ENCODE measurements at regions not wholly inside any gene's neighbourhood (a gene's known extent, or its start where the extent isn't known, plus 50 kb on each side); places are given as distances from the start of the nearest gene placed in this dataset.

DNA sequence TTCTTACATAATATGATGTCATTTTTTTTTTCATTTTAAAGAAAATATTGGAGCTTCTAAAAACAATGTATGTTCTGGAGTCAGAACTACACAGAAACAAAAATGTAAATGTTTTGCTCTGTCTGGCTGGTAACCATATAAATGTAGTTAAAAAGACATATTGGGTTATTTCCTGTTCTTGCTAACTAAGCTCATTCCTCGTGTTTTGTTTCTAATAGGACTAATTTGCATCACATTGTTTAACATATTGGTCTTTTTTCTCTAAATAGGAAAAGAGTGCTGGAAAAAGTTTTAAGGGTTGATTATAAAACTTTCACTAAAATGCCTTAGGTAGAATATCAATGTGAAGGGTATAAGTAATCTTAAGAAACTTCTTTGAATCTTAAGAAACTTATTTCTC is 221.3 kb downstream of the SLC6A15 start:
- FAIRE-seq (no peak), DNase-seq (ENCODE audit: insufficient read length, low spot score) (no peak)

DNA sequence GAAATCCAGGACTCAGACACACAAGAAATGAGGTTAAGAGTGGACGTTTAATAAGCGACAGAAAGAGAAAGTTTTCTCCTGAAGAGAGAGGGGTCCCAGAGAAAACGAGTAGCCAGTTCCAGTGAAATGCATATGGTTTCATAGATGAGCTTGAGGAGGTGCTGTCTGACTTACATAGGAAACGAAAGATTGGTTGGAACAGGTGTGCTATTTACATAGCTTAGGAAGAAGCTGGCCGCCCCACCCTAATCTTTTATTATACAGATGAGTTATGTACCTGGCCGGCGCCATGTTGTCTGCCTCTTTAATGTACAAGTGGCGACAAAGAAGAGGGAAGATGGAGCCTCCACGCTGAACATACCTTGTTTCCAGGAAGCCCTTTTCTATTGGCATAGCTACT is 223.0 kb downstream of the SLC6A15 start:
- no peak for DNase-seq (ENCODE audit: insufficient read length, low spot score)
- no peak for FAIRE-seq

DNA sequence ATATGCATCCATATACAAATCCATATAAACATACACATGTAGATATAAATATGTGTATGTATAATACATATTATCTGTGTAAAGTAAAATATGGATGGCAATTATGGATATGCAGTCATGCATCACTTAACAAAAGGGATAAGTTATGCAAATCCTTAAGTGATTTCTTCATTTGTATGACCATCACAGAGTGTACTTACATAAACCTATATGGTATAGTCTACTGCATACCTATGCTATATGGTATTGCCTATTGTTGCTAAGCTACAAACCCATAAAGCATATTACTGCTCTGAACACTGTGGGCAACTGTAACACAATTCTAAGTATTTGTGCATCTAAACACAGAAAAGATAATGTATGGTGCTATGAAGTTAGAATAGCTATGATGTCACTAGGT is 227.2 kb downstream of the SLC6A15 start:
- no peak for DNase-seq (ENCODE audit: insufficient read length, low spot score)
- FAIRE-seq, result no peak

DNA sequence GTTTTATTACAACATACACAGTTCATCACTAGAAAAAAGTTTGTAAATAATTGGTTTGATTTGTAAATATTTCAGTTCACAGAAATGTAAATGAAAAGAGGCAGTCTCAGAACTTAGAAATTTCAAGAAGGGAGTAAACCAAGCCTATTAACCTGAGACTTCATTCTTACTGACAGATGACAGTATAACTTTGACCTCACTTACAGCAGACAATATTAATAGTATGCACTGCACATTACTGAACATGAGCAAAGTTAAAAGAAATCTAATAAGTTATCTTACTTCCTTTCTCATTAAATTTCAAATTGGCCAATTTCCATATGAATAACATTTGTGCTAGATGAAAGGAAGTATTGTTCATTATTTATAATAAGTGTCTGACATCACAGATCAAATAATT is 235.8 kb downstream of the SLC6A15 start:
- no peak for DNase-seq (ENCODE audit: insufficient read length, low spot score)
- no peak for FAIRE-seq

DNA sequence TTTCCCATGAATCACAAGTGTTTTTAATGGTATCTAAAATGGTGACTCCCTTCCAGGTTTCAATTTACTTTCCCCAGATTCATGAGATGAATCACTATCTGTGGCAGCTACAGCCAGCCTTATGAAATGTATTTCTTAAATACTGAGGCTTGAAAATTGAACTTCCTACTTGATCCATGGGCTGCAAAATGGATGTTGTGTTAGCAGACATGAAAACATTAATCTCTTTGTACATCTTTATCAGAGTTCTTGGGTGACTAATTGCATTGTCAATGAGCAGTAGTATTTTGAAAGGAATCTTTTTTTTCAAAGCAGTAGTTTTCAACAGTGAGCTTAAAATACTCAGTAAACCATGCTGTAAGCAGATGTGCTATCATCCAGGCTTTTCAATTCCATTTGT is 250.8 kb downstream of the SLC6A15 start:
- FAIRE-seq, result no peak

DNA sequence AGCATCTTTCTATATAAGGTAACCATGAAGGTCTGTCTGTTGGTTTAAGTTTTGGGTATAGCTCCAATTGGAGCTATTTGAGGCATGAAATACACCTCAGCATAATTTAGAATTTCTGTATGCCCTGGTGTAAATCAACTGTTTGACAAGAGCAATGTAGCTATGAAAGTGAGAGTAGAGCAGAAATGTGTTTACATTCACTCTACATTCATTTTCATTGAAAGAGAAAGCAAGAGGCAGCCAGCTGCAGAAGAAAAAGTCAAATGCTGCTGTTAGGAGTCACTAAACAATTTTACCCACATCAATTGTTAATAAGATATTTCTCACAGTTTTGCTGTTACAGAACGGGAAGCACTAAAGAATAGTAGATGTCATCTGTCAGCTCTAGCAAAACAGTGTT is 252.5 kb downstream of the SLC6A15 start:
- FAIRE-seq (no peak), DNase-seq (ENCODE audit: insufficient read length, low spot score) (no peak)

More for the DNA sequence above, 250.8 kb downstream of the SLC6A15 start:
- DNase-seq (ENCODE audit: insufficient read length, low spot score), result no peak

DNA sequence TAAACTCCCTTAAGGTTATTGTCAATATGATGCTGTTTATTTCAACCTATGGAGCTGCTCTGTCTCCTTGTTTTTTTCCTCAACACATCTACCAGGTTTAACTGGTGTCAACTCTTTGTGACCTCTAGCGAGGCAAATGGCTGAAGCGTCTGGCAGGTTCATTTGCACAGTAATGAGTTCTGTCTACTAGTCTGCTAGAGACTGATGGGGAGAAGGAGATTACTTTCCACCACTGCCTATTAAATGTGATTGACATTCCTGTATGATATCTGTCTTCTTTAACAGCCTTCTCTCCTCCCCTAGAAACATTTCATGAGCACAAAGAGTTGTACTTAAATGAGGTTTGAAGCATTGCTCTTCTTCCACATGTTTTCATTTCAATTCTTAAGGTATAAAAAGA is 253.7 kb downstream of the SLC6A15 start:
- FAIRE-seq (no peak), DNase-seq (ENCODE audit: insufficient read length, low spot score) (no peak)

DNA sequence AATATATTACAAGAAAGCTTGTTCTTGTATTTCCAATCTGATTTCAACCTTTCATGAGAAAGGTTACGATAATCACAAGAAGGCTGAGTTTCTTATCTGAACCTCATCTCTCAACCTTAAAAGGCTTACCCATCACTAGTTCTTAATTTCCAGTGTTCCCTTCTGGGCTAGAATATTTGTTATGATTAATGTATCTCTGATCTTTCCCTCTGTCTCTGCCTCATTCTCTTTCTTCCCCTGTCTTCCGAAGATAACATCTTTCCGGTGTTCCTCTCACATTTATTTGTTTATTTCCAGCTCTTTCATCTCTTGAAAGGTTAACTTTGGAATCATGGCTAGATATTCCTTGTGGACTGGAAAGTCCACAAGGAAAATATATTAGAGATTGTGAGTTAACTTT is 255.9 kb downstream of the SLC6A15 start:
- DNase-seq (ENCODE audit: insufficient read length, low spot score) (no peak), FAIRE-seq (no peak)

DNA sequence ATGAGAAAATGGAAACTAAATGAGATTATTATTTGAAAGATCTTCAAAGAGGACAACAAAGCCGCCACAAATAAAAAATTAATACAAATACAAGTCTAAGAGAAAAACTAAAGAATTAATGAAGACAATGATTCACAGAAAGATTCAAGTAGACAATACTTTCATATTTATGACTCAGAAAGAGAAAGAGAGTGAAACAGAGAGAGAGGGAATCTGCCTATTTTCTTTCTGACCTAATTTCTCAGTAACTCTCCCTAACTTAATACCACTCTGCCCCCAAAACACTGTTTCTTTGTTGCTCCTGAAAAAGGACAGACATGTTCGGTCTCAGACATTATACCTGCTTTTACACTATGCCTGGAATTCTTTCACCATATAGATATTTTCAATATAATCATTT is 259.1 kb downstream of the SLC6A15 start:
- FAIRE-seq (no peak), DNase-seq (ENCODE audit: insufficient read length, low spot score) (no peak)

DNA sequence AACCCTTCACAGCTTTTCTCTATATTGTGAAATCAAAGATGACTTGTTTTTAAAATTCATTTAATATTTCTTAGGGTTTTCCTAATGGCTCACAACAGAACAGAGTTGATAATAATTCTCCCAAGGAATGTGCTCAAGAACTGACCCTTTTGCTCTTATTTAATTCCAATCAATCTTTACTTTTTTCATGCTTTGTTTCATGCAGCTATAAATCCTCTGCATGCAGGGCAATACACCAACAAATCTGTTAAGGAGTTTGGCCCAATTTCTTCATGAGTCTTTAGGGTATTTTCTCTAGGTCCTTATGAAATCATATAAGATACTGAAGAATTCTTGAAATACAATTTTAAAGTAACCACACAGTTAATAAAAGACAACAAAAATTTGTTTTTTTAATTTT is 264.2 kb downstream of the SLC6A15 start:
- DNase-seq (ENCODE audit: insufficient read length, low spot score) (no peak), FAIRE-seq (no peak)

DNA sequence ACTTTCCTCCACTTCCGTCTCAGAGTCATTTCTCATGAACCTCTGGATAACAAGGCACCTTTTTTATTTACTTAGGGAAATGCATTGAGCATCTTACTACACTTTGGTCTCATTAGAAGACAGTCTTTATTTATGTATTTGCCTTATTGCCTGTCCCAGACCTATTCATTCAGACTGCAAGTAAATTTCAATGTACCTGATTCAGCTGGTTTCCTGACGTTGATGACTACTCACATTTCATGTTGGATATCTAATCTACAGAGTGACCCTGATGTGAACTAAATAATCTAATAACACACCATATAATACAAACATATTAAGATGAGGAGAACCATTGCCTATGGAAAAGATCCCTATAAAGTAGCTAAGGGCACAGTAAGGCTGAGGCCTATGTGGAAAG is 267.7 kb downstream of the SLC6A15 start:
- FAIRE-seq, result no peak
- no peak for DNase-seq (ENCODE audit: insufficient read length, low spot score)

DNA sequence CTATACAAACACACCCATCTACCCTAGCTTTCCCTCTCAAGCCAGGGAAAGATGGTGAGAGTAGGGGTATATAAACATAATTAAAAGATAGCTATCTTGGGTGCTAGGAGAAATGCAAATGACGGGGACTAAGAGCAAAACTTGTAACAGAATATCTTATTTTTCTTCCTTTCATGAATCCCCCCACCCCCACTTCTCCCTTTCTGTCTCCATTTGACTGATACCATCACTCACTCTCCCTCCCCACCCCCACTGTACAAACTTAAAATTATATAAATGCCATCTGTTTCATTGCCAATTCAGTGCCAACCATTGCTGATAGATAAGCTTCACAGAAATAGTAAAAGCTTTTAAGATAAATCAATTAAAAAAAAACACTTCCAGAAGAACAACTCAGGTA is 268.6 kb downstream of the SLC6A15 start:
- FAIRE-seq, result no peak
- no peak for DNase-seq (ENCODE audit: insufficient read length, low spot score)

DNA sequence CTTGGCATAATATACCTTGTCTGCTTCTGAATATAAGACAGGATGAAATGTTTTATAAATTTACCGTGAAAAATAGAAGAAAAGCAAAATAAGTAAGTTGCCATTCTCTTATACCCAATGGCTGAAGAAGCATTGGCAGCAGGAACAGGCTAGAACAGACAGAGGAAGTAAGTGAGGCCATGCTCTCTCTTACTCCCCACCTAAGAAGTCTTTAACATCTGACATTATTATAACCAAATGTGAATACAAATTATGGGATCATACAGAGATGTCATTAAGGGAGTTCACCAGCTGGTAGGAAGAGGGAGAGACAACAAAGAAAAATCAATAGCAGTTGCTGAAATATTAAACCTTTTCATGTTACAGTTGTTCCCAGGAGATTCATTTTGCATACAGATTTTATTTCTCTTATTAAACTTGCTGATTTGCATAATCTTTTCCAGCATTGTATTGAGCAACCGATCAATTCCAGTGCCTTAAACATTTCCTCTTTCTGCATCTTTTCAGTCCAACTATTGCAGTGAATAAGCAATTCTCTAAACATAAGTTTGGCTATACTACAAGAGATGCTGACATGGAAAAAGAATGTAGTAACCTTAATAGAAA is 270.6 kb downstream of the SLC6A15 start:
- FAIRE-seq, result no peak
- no peak for DNase-seq (ENCODE audit: insufficient read length, low spot score)

DNA sequence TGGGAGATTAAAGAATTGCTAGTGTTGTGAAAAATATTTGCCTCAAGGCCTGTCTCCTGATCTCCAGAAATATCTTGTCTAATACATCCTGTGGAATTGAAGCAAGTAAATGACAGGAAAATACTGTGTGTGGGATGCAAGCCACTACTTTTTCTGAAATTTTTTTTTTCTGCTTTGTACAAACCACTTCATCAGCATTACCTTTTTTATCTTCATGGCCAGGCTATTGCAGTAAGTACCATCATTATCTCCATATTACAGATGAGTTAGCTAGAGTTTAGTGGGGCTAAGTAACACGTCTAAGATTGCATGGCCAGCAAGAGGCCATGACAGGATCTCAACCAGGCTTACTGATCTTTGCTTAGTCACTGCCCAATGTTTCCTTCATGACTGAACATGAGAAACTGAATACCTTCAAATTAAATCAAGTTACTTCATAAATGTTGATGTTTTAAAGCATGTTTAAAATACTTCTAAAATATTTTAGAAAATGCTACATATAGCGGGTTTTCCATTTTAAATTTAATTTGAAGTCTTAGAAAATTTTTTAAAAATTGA is 273.7 kb downstream of the SLC6A15 start:
- DNase-seq (ENCODE audit: insufficient read length, low spot score) (no peak), FAIRE-seq (no peak)

DNA sequence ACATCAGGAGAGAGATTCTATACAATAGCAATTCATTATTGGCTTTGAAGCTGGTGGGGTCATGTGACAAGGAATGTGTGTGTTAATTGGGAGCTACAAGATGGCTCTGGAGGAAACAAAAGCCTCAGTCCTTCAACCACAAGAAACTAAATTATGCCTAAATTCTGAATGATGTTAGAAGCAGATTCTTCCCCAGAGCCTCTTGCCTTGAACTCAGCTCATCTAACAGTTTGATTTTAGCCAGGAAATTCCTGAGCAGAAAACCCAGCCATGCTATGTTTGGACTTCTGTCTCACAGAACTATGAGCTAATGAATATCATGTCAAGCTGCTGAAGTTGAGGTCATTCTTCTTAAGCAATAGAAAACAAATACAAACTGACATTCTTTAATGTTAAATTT is 274.7 kb downstream of the SLC6A15 start:
- DNase-seq (ENCODE audit: insufficient read length, low spot score) (no peak), FAIRE-seq (no peak)

DNA sequence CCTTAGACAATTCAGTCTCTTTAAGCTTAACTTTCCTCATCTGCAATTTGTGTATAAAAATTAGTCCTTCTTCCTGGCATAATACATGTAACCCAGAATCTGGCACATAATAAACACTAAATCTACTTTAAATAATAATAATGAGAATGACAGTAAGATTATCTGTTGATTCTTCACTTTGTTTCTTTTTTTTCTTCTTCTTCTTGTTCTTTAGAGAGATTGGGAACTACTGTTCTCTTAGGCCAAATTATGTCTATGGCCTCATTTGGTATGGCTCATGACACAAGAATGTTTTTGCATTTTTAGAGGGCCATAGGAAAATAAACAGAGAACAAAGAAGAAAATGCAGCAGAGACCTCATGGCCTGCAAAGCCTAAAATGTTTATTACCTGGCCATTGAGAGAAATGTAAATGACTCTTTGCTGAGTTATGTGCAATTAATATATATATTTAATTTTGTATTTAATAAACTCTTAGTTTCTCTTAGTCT is 275.8 kb downstream of the SLC6A15 start:
- FAIRE-seq (no peak), DNase-seq (ENCODE audit: insufficient read length, low spot score) (no peak)

DNA sequence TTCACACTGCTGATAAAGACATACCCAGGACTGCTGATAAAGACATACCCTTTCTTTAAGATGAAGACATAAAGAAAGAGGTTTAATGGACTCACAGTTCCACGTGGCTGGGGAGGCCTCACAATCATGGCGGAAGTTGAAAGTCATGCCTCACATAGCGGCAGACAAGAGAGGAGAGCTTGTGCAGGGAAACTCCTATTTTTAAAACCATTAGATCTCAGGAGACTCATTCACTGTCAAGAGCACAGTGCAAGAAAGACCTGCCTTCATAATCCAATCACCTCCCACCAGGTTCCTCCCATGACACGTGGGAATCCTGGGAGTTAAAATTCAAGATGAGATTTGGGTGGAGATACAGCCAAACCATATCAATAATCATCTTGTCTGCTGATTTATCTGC is 278.1 kb downstream of the SLC6A15 start:
- FAIRE-seq (no peak), DNase-seq (ENCODE audit: insufficient read length, low spot score) (no peak)

DNA sequence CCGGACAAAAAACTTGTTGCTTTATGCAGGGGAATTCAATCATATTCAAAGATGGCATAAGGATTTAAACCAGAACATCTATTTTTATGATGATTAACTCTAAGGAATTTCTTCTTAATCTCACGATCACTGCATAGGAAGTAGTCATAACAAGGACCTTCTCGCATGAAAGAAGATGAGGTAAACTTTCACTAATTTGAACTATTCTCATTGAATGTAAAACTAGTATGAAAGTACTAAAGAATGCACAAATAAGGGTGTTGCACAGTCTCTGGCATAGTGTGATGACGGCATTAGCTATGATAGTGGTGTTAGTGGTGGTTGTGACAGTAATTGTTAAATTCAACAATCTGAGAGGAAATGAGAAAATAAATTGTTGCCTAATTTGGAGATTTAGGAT is 280.0 kb downstream of the SLC6A15 start:
- no peak for FAIRE-seq
- DNase-seq (ENCODE audit: insufficient read length, low spot score), result no peak

DNA sequence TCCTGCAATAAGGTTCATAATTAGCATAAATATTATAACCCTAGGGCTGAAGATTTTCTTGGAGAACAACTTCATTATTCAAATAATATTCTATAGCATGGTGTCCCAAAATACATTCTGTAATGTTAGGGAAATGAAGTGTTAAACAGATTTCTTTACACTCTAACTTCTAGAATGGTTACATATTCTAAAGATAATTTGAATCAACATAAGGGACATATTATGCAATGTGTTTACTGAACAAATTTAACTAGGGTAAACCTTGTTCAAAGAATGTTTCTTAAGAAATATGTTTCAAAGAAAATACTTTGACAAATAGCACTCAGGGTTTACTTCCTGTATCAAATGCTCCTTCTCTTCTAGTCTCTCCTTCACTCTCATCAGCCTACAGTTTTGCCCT is 281.6 kb downstream of the SLC6A15 start:
- DNase-seq (ENCODE audit: insufficient read length, low spot score) (no peak), FAIRE-seq (no peak)

DNA sequence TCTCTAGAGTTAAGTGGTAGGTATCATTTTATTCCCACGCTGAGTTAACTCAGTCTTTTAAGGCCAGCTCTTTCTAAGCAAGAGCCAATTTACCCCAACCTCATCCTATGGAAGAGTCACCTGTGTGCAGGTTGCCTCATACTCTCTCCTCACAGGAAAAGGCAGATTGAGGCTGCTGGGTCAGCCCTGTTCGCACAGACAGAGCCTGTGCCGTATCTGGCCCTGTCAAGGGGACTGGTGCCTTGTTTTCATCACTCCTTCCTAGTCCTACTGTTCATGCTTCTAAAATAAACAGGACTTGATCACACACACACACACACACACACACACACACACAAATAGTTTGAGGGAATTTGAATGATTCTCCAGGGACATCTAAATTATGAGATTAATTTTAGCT is 285.0 kb downstream of the SLC6A15 start:
- FAIRE-seq (no peak), DNase-seq (ENCODE audit: insufficient read length, low spot score) (no peak)

DNA sequence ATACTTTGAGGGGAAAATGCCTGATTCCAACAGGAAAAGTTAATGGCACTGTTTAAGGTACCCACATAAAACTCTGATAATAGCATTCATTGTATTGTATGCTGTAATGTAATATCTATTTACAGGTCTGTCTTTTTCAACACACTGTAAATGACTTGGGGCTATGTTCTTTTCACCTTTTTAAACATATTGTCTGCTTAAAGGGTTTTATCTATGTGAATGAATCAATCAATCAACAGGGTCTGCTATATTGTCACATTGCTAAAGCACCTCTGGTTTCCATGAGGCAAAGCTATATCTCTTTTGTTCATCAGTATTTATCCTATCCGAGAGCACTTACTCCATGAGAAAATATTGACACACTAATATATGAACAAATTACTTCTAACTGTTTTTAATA is 288.0 kb downstream of the SLC6A15 start:
- no peak for FAIRE-seq
- DNase-seq (ENCODE audit: insufficient read length, low spot score), result no peak

DNA sequence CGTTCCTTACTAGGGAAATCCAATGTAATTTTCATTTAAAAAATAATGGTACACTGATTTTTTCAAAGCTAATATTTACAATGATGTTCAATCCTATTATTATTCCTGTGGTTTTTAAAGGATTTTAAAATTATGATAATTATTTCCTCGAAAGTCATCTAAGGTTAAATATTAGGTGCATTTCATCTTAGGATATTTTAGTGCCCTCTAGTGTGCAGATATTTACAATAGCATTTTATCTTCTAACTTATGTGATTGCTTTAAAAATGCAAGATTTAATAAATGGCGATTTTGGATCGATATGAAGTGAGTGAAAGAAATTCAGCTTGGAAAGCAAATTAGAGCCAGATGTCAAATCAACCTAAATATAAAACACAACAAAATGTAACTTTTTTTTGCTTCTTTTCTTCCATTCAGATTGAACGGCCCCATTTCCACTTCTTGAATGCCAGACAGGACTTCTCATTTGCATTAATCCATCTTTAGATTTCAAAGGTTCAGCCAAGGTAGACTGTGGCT is 293.5 kb downstream of the SLC6A15 start:
- FAIRE-seq (no peak), DNase-seq (ENCODE audit: insufficient read length, low spot score) (no peak)
